OCI-LY7 (cell line): ENCODE measurements at regions not wholly inside any gene's neighbourhood (a gene's known extent, or its start where the extent isn't known, plus 50 kb on each side); places are given as distances from the start of the nearest gene placed in this dataset.
"Not testable (repeated sequence)": the region's sequence is repeated elsewhere in the genome, so short reads cannot be mapped to it uniquely, and the experiment has no call there.

Experiments
- BruUV-seq: library from RNA; stranded (reverse); fragments of 400-500 nt; replicated peaks from 2 replicates; lab custom pipeline; 2021; lab: Mats Ljungman, UMichigan
- CTCF ChIA-PET: fragments of 300-600 bp; sonication (Branson Sonifier 250); formaldehyde crosslinking; loops from one replicate; lab custom pipeline; 2022; ENCODE audit warnings: antibody characterized with exemption; ENCODE audit not compliant: unreplicated experiment; lab: Charles Lee
- POLR2A ChIA-PET: fragments of 300-600 bp; sonication (Branson Sonifier 250); formaldehyde crosslinking; loops from one replicate; lab custom pipeline; 2022; ENCODE audit warnings: antibody characterized with exemption; lab: Charles Lee
- DNase-seq: peaks from one replicate; pipeline ENCODE4 v3.0.0-alpha.2; 2015; ENCODE audit warnings: low spot score
- H2AFZ ChIP-seq: fragments of 200-600 bp; sonication (generic), shearing (Covaris generic); 2 replicates; pipeline ENCODE4 v1.6.1; 2014; ENCODE audit warnings: mild to moderate bottlenecking, antibody characterized with exemption, low read length, moderate library complexity
- H3K27ac ChIP-seq: fragments of 200-600 bp; sonication (generic); 2 replicates; pipeline ENCODE4 v1.5.1; 2014; ENCODE audit warnings: mixed run types, low read depth, mild to moderate bottlenecking, moderate library complexity, low read length, inconsistent platforms; ENCODE audit not compliant: poor library complexity, severe bottlenecking
- H3K36me3 ChIP-seq: fragments of 200-600 bp; sonication (generic); 2 replicates; pipeline ENCODE4 v1.6.1; 2014; ENCODE audit warnings: mild to moderate bottlenecking, antibody characterized with exemption, low read length, moderate library complexity, mixed read lengths; ENCODE audit not compliant: insufficient read depth
- H3K4me1 ChIP-seq: fragments of 200-600 bp; sonication (generic); 2 replicates; pipeline ENCODE4 v1.5.1; 2014; ENCODE audit warnings: mild to moderate bottlenecking, low read length; ENCODE audit not compliant: insufficient read depth, poor library complexity, severe bottlenecking
- H3K4me2 ChIP-seq: fragments of 200-600 bp; sonication (generic); 2 replicates; pipeline ENCODE4 v1.6.1; 2014; ENCODE audit warnings: mild to moderate bottlenecking, low read length
- H3K4me3 ChIP-seq: fragments of 200-600 bp; sonication (generic); 2 replicates; pipeline ENCODE4 v1.5.1; 2014; ENCODE audit warnings: mild to moderate bottlenecking, low read depth, low read length; ENCODE audit not compliant: poor library complexity, severe bottlenecking
- H3K79me2 ChIP-seq: fragments of 200-600 bp; sonication (generic); 2 replicates; pipeline ENCODE4 v1.6.1; 2016; ENCODE audit warnings: low read depth, mild to moderate bottlenecking, low read length, moderate library complexity, mixed read lengths; ENCODE audit not compliant: insufficient read depth
- H3K9me2 ChIP-seq: fragments of 200-600 bp; sonication (generic); 2 replicates; pipeline ENCODE4 v1.6.1; 2016; ENCODE audit warnings: mild to moderate bottlenecking, low read length, mixed read lengths; ENCODE audit not compliant: insufficient read depth
- H3K9me3 ChIP-seq: fragments of 200-600 bp; sonication (generic); 2 replicates; pipeline ENCODE4 v1.6.1; 2014; ENCODE audit warnings: mild to moderate bottlenecking, mixed run types, low read length, mixed read lengths
- H4K20me1 ChIP-seq: fragments of 200-600 bp; sonication (generic); 2 replicates; pipeline ENCODE4 v1.6.1; 2014; ENCODE audit warnings: mild to moderate bottlenecking, antibody characterized with exemption, low read length, moderate library complexity, mixed read lengths; ENCODE audit not compliant: insufficient read depth
- EZH2phosphoT487 ChIP-seq: fragments of 200-600 bp; sonication (generic); IDR thresholded peaks from 2 replicates; pipeline ENCODE4 v1.6.1; 2018; ENCODE audit warnings: low read depth, borderline replicate concordance, mild to moderate bottlenecking, mixed run types, antibody characterized with exemption, low read length, moderate library complexity, mixed read lengths
- intact Hi-C: fragments of 100-400 bp; cut with micrococcal nuclease; formaldehyde crosslinking; loops from one replicate; pipeline ENCODE4 v1.10.0; 2022; ENCODE audit not compliant: unreplicated experiment
- TF ChIP-seq, protein P1 (sequence below): fragments of 200-600 bp; sonication (generic); conservative IDR thresholded peaks from 2 replicates; pipeline ENCODE4 v1.5.1; 2014; ENCODE audit warnings: mild to moderate bottlenecking, antibody characterized with exemption, low read length, moderate library complexity, mixed read lengths

DNA sequence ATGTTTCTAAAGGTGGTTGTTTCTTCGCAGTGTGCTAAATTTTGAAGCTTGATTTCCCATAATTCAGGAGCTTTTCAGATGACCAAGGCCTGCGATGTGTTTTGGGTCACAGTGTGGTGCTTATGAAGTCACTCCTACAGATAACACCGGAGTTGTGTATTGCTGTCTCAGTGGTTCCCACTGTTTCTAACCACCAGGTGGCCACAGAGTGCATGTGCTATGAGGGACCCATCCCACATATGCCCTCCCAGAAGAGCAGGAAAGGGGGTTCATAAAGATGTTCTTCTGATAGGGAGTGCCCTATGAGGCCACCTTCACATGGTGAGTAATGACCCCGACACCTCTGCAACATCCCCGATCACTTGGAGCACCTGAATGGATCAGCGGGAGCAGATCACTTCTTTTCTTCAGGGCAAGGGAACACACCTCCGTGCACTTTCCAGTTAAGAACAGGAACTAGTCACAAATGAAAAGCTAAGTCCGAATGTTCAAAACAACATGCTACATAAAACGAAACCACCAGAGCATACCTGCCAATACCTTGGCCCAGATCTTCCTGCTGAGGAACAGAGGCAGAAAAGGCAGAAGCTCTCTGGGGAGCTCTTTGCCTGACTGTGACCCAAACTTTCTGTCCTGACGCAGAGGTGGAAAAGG is 262.1 kb downstream of the FAM72C start:
- H3K9me3 ChIP-seq, CTCF ChIA-PET, H3K4me1 ChIP-seq, H3K36me3 ChIP-seq, H3K79me2 ChIP-seq, POLR2A ChIA-PET, H3K27ac ChIP-seq, H3K4me2 ChIP-seq, DNase-seq, H2AFZ ChIP-seq, H3K4me3 ChIP-seq, intact Hi-C loops, BruUV-seq, H3K9me2 ChIP-seq, H4K20me1 ChIP-seq: not testable (repeated sequence)
- TF ChIP-seq, protein P1, sequence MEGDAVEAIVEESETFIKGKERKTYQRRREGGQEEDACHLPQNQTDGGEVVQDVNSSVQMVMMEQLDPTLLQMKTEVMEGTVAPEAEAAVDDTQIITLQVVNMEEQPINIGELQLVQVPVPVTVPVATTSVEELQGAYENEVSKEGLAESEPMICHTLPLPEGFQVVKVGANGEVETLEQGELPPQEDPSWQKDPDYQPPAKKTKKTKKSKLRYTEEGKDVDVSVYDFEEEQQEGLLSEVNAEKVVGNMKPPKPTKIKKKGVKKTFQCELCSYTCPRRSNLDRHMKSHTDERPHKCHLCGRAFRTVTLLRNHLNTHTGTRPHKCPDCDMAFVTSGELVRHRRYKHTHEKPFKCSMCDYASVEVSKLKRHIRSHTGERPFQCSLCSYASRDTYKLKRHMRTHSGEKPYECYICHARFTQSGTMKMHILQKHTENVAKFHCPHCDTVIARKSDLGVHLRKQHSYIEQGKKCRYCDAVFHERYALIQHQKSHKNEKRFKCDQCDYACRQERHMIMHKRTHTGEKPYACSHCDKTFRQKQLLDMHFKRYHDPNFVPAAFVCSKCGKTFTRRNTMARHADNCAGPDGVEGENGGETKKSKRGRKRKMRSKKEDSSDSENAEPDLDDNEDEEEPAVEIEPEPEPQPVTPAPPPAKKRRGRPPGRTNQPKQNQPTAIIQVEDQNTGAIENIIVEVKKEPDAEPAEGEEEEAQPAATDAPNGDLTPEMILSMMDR = peak; percentile 58

DNA sequence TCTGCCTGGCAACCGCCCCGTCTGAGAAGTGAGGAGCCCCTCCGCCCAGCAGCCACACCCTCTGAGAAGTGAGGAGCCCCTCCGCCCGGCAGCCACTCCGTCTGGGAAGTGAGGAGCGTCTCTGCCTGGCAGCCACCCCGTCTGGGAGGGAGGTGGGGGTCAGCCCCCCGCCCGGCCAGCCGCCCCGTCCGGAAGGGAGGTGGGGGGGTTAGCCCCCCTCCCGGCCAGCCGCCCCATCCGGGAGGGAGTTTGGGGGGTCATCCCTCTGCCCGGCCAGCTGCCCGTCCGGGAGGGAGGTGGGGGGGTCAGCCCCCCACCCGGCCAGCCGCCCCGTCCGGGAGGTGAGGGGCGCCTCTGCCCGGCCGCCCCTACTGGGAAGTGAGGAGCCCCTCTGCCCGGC is 269.0 kb downstream of the FAM72C start:
- H3K4me2 ChIP-seq, CTCF ChIA-PET, BruUV-seq, H4K20me1 ChIP-seq, H2AFZ ChIP-seq, H3K4me3 ChIP-seq, H3K27ac ChIP-seq, intact Hi-C loops, H3K36me3 ChIP-seq, H3K9me3 ChIP-seq, H3K4me1 ChIP-seq, POLR2A ChIA-PET, H3K9me2 ChIP-seq, H3K79me2 ChIP-seq, DNase-seq: not testable (repeated sequence)

DNA sequence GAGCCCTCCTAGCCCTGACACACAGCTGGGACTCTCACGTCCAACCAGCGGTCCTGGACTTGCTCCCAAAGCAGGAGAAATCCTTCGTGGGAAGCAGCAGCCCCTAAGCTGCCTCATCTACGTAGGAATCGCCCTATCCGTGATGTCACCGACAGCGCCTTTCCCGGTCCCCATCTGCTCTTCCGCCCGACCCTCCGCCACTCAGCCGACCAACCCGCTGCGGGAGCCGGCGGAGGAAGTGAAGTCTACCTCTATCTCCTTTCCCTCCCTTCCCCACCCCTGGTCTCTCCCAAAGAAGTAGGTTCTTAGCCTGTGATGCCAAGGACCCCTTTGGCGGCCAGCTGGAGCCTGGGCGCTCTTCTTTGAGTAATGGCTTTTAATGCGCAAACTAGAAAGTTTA is 272.1 kb downstream of the FAM72C start:
- H2AFZ ChIP-seq = no peak overlapping the region
- H3K79me2 ChIP-seq = no peaks in the 10 kb centered on the region
- ChIA-PET CTCF (no interaction called here), POLR2A (no interaction called here)
- H3K4me3 ChIP-seq = no peak overlapping the region
- H3K27ac ChIP-seq = no peak overlapping the region
- H3K9me3 ChIP-seq = no peaks in the 10 kb centered on the region
- DNase-seq = no peak
- no peaks in the 10 kb centered on the region for H4K20me1 ChIP-seq
- intact Hi-C loops = no loop called here
- H3K4me1 ChIP-seq = no peaks in the 10 kb centered on the region
- no peaks in the 10 kb centered on the region for H3K9me2 ChIP-seq
- TF ChIP-seq, protein P1 = no peak
- TF ChIP-seq EZH2phosphoT487 = no peak
- BruUV-seq = no TSS peak
- H3K36me3 ChIP-seq = no peaks in the 10 kb centered on the region
- no peak overlapping the region for H3K4me2 ChIP-seq
